Endothelial cell of umbilical vein (primary cell): ENCODE measurements at regions not wholly inside any gene's neighbourhood (a gene's known extent, or its start where the extent isn't known, plus 50 kb on each side); places are given as distances from the start of the nearest gene placed in this dataset.

Experiments used
- BruUV-seq: library from RNA; stranded (reverse); fragments of 400-500 nt; replicated peaks from 2 replicates; lab custom pipeline; 2021; lab: Mats Ljungman, UMichigan
- CTCF ChIA-PET: fragments of 300-600, 350-600 bp; sonication (Branson Sonifier 250); formaldehyde crosslinking; loops from one replicate; lab custom pipeline; 2021; ENCODE audit warnings: antibody characterized with exemption, inconsistent platforms; lab: Charles Lee
- POLR2A ChIA-PET: fragments of 300-600, 350-600 bp; sonication (Branson Sonifier 250); formaldehyde crosslinking; loops from one replicate; lab custom pipeline; 2021; ENCODE audit warnings: antibody characterized with exemption, inconsistent platforms; lab: Charles Lee
- DNase-seq: peaks from one replicate; pipeline ENCODE4 v3.0.0-alpha.2; 2011; ENCODE audit warnings: low read depth, low spot score
- FAIRE-seq: peaks from 2 replicates; lab custom pipeline; 2011; peaks lifted over from hg19 to GRCh38; lab: Jason Lieb, UNC
- H2AFZ ChIP-seq: 2 replicates; pipeline ENCODE4 v1.6.0; 2012; ENCODE audit warnings: low read depth, low read length, control low read depth, inconsistent platforms
- H3K27ac ChIP-seq: 2 replicates; pipeline ENCODE4 v1.5.1; 2011; ENCODE audit warnings: low read depth, mild to moderate bottlenecking, control low read depth, low read length, moderate library complexity; ENCODE audit not compliant: insufficient read depth
- H3K27me3 ChIP-seq, 2 experiments: 2 replicates each; pipeline versions ENCODE4 v1.6.0 to v1.6.1; 2011; ENCODE audit warnings: low read length in 2 of 2, mixed read lengths in 1 of 2; ENCODE audit not compliant: control insufficient read depth in 2 of 2, insufficient read depth in 2 of 2
- H3K36me3 ChIP-seq, 2 experiments: 2 replicates in 1 of 2; 3 replicates in 1 of 2; pipeline ENCODE4 v1.5.1; 2011; ENCODE audit warnings: low read length in 2 of 2, mild to moderate bottlenecking in 1 of 2, moderate library complexity in 1 of 2; ENCODE audit not compliant: control insufficient read depth in 2 of 2, insufficient read depth in 2 of 2; ENCODE audit errors: extremely low read depth in 1 of 2
- H3K4me1 ChIP-seq: 3 replicates; pipeline ENCODE4 v1.5.1; 2011; ENCODE audit warnings: mild to moderate bottlenecking, low read length; ENCODE audit not compliant: control insufficient read depth, insufficient read depth; ENCODE audit errors: extremely low read depth
- H3K4me2 ChIP-seq: 2 replicates; pipeline ENCODE4 v1.6.1; 2011; ENCODE audit warnings: low read length, control low read depth, mixed read lengths; ENCODE audit not compliant: insufficient read depth
- H3K4me3 ChIP-seq, 3 experiments: fragments of 200-600 bp in 1 of 3; sonication (generic), shearing (Covaris generic) in 1 of 3; replicated peaks in 1 of 3; 2 replicates each; pipeline ENCODE4 v1.5.1; 2011 to 2016; ENCODE audit warnings: control low read depth in 3 of 3, low read length in 3 of 3, mild to moderate bottlenecking in 2 of 3, inconsistent platforms in 1 of 3, low read depth in 1 of 3, moderate library complexity in 1 of 3; ENCODE audit not compliant: insufficient read depth in 1 of 3
- H3K79me2 ChIP-seq: 2 replicates; pipeline ENCODE4 v1.6.0; 2012; ENCODE audit warnings: low read length, inconsistent platforms; ENCODE audit not compliant: control insufficient read depth, insufficient read depth
- H3K9ac ChIP-seq: replicated peaks from 2 replicates; pipeline ENCODE3; 2011; ENCODE audit warnings: low read length, control low read depth; ENCODE audit not compliant: insufficient read depth; ENCODE audit errors: extremely low read depth
- H3K9me1 ChIP-seq: replicated peaks from 3 replicates; pipeline ENCODE4 v1.6.0; 2011; ENCODE audit warnings: mild to moderate bottlenecking, low read length; ENCODE audit not compliant: control insufficient read depth, insufficient read depth; ENCODE audit errors: extremely low read depth
- H3K9me3 ChIP-seq: replicated peaks from 2 replicates; pipeline ENCODE4 v1.5.1; 2012; ENCODE audit warnings: low read length, inconsistent platforms; ENCODE audit not compliant: control insufficient read depth, insufficient read depth
- H4K20me1 ChIP-seq: replicated peaks from 2 replicates; pipeline ENCODE3; 2011; ENCODE audit warnings: mild to moderate bottlenecking, low read length; ENCODE audit not compliant: control insufficient read depth, insufficient read depth; ENCODE audit errors: extremely low read depth
- EZH2 ChIP-seq: IDR thresholded peaks from 2 replicates; pipeline ENCODE4 v1.6.1; 2012; ENCODE audit warnings: borderline replicate concordance, low read depth, mild to moderate bottlenecking, moderate library complexity, low read length, inconsistent platforms; ENCODE audit not compliant: severe bottlenecking
- FOS ChIP-seq: IDR thresholded peaks from 2 replicates; pipeline ENCODE4 v1.6.1; 2011; ENCODE audit warnings: mild to moderate bottlenecking, low read length, moderate library complexity, borderline replicate concordance; ENCODE audit not compliant: insufficient read depth
- GATA2 ChIP-seq: IDR thresholded peaks from 2 replicates; pipeline ENCODE4 v1.7.0; 2011; ENCODE audit warnings: low read depth, mild to moderate bottlenecking, moderate library complexity, mixed read lengths, low read length; ENCODE audit not compliant: insufficient read length, insufficient read depth
- JUN ChIP-seq: IDR thresholded peaks from 2 replicates; pipeline ENCODE4 v1.6.1; 2011; ENCODE audit warnings: borderline replicate concordance, low read depth; ENCODE audit not compliant: insufficient read length, insufficient read depth
- MYC ChIP-seq: IDR thresholded peaks from one replicate; pipeline ENCODE4 v1.6.1; 2011; ENCODE audit warnings: mild to moderate bottlenecking, low read depth, low read length
- POLR2A ChIP-seq: IDR thresholded peaks from 2 replicates; pipeline ENCODE4 v1.6.1; 2012; ENCODE audit warnings: low read depth, mild to moderate bottlenecking, control low read depth, low read length
- POLR2AphosphoS5 ChIP-seq: IDR thresholded peaks from 2 replicates; pipeline ENCODE4 v1.6.1; 2012; ENCODE audit warnings: low read depth, mild to moderate bottlenecking, control low read depth, low read length, moderate library complexity; ENCODE audit not compliant: insufficient read depth
- dilution Hi-C: fragments of 300-500 bp; cut with MboI; formaldehyde crosslinking; loops from one replicate; pipeline ENCODE4 v1.15.0; 2019; ENCODE audit warnings: low sequenced_read_pairs; ENCODE audit not compliant: extremely low pct_ligation_motif_present
- intact Hi-C: fragments of 100-400 bp; cut with micrococcal nuclease; formaldehyde crosslinking; loops from one replicate; pipeline ENCODE4 v1.10.0; 2022
- TF ChIP-seq, protein P1 (sequence below): IDR thresholded peaks from 2 replicates; pipeline ENCODE4 v1.6.1; 2011; ENCODE audit not compliant: insufficient read depth, insufficient read length
- TF ChIP-seq, protein P2 (sequence below), 2 donors: IDR thresholded peaks; 1 replicate in 1 of 2; 2 replicates in 1 of 2; pipeline ENCODE4 v1.5.1; 2011; ENCODE audit warnings: low read length in 2 of 2, mild to moderate bottlenecking in 2 of 2, moderate library complexity in 2 of 2, control low read depth in 1 of 2, inconsistent platforms in 1 of 2, low read depth in 1 of 2; ENCODE audit not compliant: insufficient read depth in 1 of 2; ENCODE audit errors: extremely low read depth in 1 of 2

DNA sequence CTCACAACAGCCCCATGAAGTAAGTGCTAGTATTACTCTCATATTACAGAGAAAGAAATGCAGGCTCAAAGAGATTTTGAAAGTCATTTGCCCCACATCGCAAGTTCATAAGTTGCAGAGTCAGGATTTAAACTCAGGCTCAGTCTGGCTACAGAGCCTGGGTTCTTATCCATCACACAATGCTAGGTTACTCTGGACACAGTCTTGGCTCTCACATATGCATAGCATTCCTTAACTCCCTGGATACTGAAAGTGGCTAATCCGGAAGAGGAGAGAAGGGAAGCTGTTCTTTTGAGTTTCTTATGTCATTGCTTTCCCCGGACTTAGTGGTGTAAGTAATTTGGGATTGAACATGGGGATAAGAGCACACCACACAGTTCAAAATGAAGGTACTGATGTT lies 357.4 kb upstream of the PLXNA2 start:
- dilution Hi-C loops (no loop called here), intact Hi-C loops (no loop called here)
- Histone ChIP-seq H2AFZ (no peak overlapping the region), H3K36me3 (no peaks in the 10 kb centered on the region), H3K9me1 (no peaks in the 10 kb centered on the region), H3K4me3 (no peak overlapping the region), H3K27ac (no peak overlapping the region), H3K4me2 (no peak overlapping the region), H3K27me3 (no peaks in the 10 kb centered on the region), H3K9ac (no peak overlapping the region), H3K4me1 (no peaks in the 10 kb centered on the region), H3K79me2 (no peaks in the 10 kb centered on the region), H4K20me1 (no peaks in the 10 kb centered on the region), H3K9me3 (no peaks in the 10 kb centered on the region)
- ChIA-PET CTCF (no interaction called here), POLR2A (no interaction called here)
- DNase-seq (no peak), FAIRE-seq (no peak)
- BruUV-seq = no TSS peak
- TF ChIP-seq, protein P1, sequence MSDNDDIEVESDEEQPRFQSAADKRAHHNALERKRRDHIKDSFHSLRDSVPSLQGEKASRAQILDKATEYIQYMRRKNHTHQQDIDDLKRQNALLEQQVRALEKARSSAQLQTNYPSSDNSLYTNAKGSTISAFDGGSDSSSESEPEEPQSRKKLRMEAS = no peak
- TF ChIP-seq EZH2 (no peak), JUN (no peak), FOS (no peak), POLR2AphosphoS5 (no peak), MYC (no peak), POLR2A (no peak), GATA2 (no peak)
- TF ChIP-seq, protein P2, sequence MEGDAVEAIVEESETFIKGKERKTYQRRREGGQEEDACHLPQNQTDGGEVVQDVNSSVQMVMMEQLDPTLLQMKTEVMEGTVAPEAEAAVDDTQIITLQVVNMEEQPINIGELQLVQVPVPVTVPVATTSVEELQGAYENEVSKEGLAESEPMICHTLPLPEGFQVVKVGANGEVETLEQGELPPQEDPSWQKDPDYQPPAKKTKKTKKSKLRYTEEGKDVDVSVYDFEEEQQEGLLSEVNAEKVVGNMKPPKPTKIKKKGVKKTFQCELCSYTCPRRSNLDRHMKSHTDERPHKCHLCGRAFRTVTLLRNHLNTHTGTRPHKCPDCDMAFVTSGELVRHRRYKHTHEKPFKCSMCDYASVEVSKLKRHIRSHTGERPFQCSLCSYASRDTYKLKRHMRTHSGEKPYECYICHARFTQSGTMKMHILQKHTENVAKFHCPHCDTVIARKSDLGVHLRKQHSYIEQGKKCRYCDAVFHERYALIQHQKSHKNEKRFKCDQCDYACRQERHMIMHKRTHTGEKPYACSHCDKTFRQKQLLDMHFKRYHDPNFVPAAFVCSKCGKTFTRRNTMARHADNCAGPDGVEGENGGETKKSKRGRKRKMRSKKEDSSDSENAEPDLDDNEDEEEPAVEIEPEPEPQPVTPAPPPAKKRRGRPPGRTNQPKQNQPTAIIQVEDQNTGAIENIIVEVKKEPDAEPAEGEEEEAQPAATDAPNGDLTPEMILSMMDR (IDR thresholded peaks at IDR 0.05; ENCODE audit: extremely low read depth in 1 of 2, insufficient read depth in 1 of 2, low read depth in 1 of 2, low read length in 2 of 2) = no peak
